ENCODE measurements at regions not wholly inside any gene's neighbourhood (a gene's known extent, or its start where the extent isn't known, plus 50 kb on each side); places are given as distances from the start of the nearest gene placed in this dataset.

DNA sequence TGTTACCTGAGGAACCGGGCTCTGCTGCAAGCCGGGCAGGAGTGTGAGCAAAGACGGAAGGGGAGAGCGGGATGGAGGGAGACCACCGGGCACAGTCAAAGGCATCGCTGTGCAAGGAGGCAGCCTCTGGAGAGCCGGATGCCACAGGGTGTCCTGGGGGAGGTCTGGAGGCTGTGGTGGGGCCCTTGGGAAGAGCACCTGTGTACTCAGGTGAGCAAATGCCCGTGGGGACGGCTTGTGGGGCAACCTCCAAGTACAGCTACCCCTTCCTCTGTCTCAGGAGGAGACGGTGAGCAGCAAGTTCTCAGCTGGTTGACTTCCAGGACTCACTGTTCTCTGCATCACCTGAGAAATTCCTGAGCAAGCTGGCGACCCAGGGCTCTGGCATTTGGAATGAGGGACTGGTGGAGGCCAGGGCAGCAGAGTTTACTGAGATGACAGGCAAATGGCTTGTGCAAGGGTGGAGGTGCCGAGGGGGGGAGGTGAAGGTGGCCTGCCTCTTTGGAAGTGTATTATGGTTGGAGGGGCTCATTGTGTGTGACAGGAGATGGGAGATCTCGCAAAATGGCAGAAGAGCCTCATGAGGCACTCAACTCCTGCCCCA lies 345.2 kb upstream of the SHH start:
- no peak for DNase-seq (ENCODE audit: low spot score)
- no peak overlapping the region for H2AFZ ChIP-seq (ENCODE audit: low read length)
- ATAC-seq, result no peak
- no peak overlapping the region for H3K4me2 ChIP-seq (ENCODE audit: low read depth, low read length)
- no peak overlapping the region for H3K27ac ChIP-seq (ENCODE audit: extremely low read length, insufficient read depth, low read length)
- BruUV-seq (replicated peaks), result no TSS peak
- no peaks in the 10 kb centered on the region for H4K20me1 ChIP-seq (ENCODE audit: insufficient read depth, low read length)
- H3K4me1 ChIP-seq (ENCODE audit: insufficient read depth, low read length), result no peaks in the 10 kb centered on the region
- no peak for FAIRE-seq
- WGBS (ENCODE audit: low lambda C conversion rate), result 62% methylated on average over 9 of the region's 13 CpGs
- H3K9ac ChIP-seq (ENCODE audit: insufficient read depth, low read depth, low read length), result no peak overlapping the region
- no peak overlapping the region for H3K4me3 ChIP-seq (replicated peaks in 1 of 3; ENCODE audit: insufficient read depth in 1 of 3, low read depth in 2 of 3, low read length in 3 of 3)
- in situ Hi-C loops (cut with HindIII; ENCODE audit: extremely low pct_ligation_motif_present, low pct_unique_long_range_greater_than_20kb), result loop anchor here (5.0 kb wide), 1 partner anchor 340 kb away; no protein-coding TSS in a partner anchor
- peaks cover 2 to 35% of the 10 kb centered on the region in 2 experiments; a peak in 3 of 5 replicates for H3K27me3 ChIP-seq (ENCODE audit: control insufficient read depth in 1 of 2, insufficient read depth in 2 of 2, low read length in 2 of 2)
- ChIA-PET CTCF (ENCODE audit: low intra/inter-chr PET ratio, low total read pairs) (interaction anchor here (1.1 to 1.4 kb wide), 2 partner anchors 342 to 361 kb away, joined by 4 to 6 read pairs; no protein-coding TSS in a partner anchor), POLR2A (no interaction called here)
- H3K9me3 ChIP-seq (ENCODE audit: low read length), result no peaks in the 10 kb centered on the region
- no peaks in the 10 kb centered on the region for H3K36me3 ChIP-seq (replicated peaks in 1 of 2; ENCODE audit: control insufficient read depth in 1 of 2, insufficient read depth in 2 of 2, low read length in 2 of 2)
- H3K79me2 ChIP-seq (ENCODE audit: insufficient read depth, low read length), result no peaks in the 10 kb centered on the region
- intact Hi-C loops (cut with micrococcal nuclease; ENCODE audit: unreplicated experiment), result loop anchor here (1.0 to 2.0 kb wide), 2 partner anchors 343 to 360 kb away; no protein-coding TSS in a partner anchor
- TF ChIP-seq ZNF766 (CRISPR knock-in tag; IDR thresholded peaks at IDR 0.05; ENCODE audit: borderline replicate concordance) (no peak), ZNF230 (CRISPR knock-in tag; IDR thresholded peaks at IDR 0.05) (no peak), SIX4 (CRISPR knock-in tag; IDR thresholded peaks at IDR 0.05) (no peak), ZNF557 (CRISPR knock-in tag; IDR thresholded peaks at IDR 0.05) (no peak), MTF1 (CRISPR knock-in tag; IDR thresholded peaks at IDR 0.05) (no peak), ZNF790 (CRISPR knock-in tag; IDR thresholded peaks at IDR 0.05; ENCODE audit: borderline replicate concordance) (no peak), ZNF235 (CRISPR knock-in tag; IDR thresholded peaks at IDR 0.05; ENCODE audit: borderline replicate concordance) (no peak), MATR3 (CRISPR knock-in tag; IDR thresholded peaks at IDR 0.05) (no peak), ZNF326 (CRISPR knock-in tag; IDR thresholded peaks at IDR 0.05; ENCODE audit: borderline replicate concordance) (no peak)

All from HepG2 (cell line).